ENCODE measurements at regions not wholly inside any gene's neighbourhood (a gene's known extent, or its start where the extent isn't known, plus 50 kb on each side); places are given as distances from the start of the nearest gene placed in this dataset.

DNA sequence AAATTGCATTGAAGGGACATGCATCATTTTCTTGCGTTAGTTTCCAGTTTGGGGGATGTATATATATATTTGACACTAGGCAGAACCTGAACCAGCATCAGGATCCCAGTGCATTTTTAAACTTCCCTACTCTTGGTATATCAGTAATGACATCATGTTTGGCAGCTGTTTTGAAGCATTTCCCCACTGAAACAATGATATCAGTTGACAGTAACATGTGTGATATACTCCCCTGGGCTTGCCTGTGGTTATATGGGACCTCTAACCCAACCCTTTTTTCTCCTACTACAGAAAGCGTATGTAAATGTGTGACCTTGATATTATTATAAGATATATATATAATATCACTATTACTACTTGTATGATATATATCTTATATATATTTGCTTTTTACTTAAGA is 225.9 kb upstream of the CASK start:
- TF ChIP-seq, protein P1, sequence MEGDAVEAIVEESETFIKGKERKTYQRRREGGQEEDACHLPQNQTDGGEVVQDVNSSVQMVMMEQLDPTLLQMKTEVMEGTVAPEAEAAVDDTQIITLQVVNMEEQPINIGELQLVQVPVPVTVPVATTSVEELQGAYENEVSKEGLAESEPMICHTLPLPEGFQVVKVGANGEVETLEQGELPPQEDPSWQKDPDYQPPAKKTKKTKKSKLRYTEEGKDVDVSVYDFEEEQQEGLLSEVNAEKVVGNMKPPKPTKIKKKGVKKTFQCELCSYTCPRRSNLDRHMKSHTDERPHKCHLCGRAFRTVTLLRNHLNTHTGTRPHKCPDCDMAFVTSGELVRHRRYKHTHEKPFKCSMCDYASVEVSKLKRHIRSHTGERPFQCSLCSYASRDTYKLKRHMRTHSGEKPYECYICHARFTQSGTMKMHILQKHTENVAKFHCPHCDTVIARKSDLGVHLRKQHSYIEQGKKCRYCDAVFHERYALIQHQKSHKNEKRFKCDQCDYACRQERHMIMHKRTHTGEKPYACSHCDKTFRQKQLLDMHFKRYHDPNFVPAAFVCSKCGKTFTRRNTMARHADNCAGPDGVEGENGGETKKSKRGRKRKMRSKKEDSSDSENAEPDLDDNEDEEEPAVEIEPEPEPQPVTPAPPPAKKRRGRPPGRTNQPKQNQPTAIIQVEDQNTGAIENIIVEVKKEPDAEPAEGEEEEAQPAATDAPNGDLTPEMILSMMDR (IDR thresholded peaks at IDR 0.05): no peak
- TF ChIP-seq POLR2A (IDR thresholded peaks at IDR 0.05) (no peak), POLR2AphosphoS5 (IDR thresholded peaks at IDR 0.05) (no peak)
